ENCODE measurements at regions not wholly inside any gene's neighbourhood (a gene's known extent, or its start where the extent isn't known, plus 50 kb on each side); places are given as distances from the start of the nearest gene placed in this dataset.

GRCh38 chr4:156038772-156039171 is 85.1 kb upstream of the CTSO start:
- TF ChIP-seq, protein P1, sequence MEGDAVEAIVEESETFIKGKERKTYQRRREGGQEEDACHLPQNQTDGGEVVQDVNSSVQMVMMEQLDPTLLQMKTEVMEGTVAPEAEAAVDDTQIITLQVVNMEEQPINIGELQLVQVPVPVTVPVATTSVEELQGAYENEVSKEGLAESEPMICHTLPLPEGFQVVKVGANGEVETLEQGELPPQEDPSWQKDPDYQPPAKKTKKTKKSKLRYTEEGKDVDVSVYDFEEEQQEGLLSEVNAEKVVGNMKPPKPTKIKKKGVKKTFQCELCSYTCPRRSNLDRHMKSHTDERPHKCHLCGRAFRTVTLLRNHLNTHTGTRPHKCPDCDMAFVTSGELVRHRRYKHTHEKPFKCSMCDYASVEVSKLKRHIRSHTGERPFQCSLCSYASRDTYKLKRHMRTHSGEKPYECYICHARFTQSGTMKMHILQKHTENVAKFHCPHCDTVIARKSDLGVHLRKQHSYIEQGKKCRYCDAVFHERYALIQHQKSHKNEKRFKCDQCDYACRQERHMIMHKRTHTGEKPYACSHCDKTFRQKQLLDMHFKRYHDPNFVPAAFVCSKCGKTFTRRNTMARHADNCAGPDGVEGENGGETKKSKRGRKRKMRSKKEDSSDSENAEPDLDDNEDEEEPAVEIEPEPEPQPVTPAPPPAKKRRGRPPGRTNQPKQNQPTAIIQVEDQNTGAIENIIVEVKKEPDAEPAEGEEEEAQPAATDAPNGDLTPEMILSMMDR (conservative IDR thresholded peaks at IDR 0.05; ENCODE audit: control insufficient read depth, insufficient read depth, low read depth, low read length): no peak
- DNase-seq (ENCODE audit: low read depth): no peak
- no peak overlapping the region for H3K4me3 ChIP-seq (ENCODE audit: control insufficient read depth, low read depth, low read length)

- TF ChIP-seq, protein P1 (conservative IDR thresholded peaks at IDR 0.05; ENCODE audit: control insufficient read depth, insufficient read depth, low read depth, low read length): no peak
- no peak overlapping the region for H3K4me3 ChIP-seq (ENCODE audit: control insufficient read depth, low read depth, low read length)
These were observed 82.8 kb upstream of the CTSO start for GRCh38 chr4:156036496-156036895.

DNA sequence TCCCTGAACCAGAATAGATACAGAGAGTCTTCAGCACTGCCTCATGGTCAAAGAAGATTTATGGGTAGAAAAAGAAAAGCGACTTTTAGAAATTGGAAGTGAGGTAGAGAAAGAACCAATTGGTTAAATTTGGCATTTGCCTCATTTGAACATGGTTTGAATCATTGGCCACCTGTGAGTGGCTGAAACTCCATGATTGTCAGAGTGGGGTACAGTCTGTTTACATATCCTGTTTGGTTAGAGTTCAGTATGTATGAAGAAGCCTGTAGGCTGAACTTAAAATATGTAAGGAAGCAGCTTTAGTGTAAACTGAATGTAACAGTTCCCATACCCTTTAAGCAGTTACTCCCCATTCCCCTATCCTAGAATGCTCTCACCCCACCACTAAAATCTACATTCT is 76.0 kb upstream of the CTSO start:
- no peak for DNase-seq (ENCODE audit: low read depth)
- TF ChIP-seq, protein P1 (conservative IDR thresholded peaks at IDR 0.05; ENCODE audit: control insufficient read depth, insufficient read depth, low read depth, low read length): no peak
- H3K4me3 ChIP-seq (ENCODE audit: control insufficient read depth, low read depth, low read length): no peak overlapping the region

More at GRCh38 chr4:156036496-156036895, 82.8 kb upstream of the CTSO start:
- DNase-seq (ENCODE audit: low read depth): no peak

DNA sequence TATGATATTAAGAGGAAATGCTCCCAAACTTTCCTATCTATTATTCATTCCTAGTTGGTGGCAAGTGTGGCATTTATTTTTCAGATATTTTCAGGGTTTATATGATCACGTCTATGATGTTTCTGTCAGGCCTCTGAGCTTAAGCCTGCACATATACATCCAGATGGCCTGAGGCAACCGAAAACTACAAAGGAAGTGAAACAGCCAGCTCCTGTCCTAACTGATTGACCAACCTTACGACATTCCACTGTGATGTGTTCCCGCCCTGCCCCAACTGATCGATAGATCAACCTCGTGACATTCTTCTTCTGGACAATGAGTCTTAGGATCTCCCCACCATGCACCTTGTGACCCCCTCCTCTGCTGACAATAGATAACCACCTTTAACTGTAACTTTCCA is 67.6 kb upstream of the CTSO start:
- TF ChIP-seq, protein P1 (conservative IDR thresholded peaks at IDR 0.05; ENCODE audit: control insufficient read depth, insufficient read depth, low read depth, low read length): no peak
- no peak overlapping the region for H3K4me3 ChIP-seq (ENCODE audit: control insufficient read depth, low read depth, low read length)
- DNase-seq (ENCODE audit: low read depth): no peak

DNA sequence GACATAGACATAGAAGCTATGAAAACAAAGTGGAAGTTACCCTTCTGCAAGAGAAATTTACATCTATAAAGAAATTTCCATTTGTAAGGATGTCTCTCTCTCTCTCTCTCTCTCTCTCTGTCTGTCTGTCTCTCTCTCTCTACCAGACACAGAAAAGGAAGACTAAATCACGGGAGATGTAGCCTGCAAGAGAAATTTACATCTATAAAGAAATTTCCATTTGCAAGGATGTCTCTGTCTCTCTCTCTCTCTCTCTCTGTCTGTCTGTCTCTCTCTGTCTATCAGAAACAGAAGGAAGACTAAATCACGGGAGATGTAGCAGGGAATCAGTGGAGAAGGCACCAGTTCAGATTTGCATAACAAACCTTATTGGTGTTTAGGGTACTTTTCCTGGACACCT is 65.6 kb upstream of the CTSO start:
- no peak for DNase-seq (ENCODE audit: low read depth)
- TF ChIP-seq, protein P1 (conservative IDR thresholded peaks at IDR 0.05; ENCODE audit: control insufficient read depth, insufficient read depth, low read depth, low read length): no peak
- no peak overlapping the region for H3K4me3 ChIP-seq (ENCODE audit: control insufficient read depth, low read depth, low read length)

DNA sequence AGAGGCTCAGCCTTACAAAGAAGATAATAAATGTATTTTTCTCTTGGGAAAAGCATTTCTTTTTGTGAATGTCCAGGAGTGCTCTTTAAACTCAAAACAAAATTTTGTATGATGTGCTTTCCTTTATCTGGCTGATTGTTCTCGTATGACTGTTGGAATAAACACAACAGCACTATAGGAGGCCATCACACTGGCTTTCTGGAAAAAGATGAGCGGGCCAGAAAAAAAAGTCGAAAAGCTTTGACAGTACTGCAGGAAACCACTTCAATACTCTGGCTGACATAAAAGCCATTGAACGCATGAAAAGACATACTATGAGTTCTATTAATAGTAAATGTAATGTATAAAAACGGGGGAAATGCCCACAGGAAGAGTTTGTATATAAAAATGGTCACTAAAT is 64.7 kb upstream of the CTSO start:
- H3K4me3 ChIP-seq (ENCODE audit: control insufficient read depth, low read depth, low read length): no peak overlapping the region
- DNase-seq (ENCODE audit: low read depth): no peak
- TF ChIP-seq, protein P1 (conservative IDR thresholded peaks at IDR 0.05; ENCODE audit: control insufficient read depth, insufficient read depth, low read depth, low read length): no peak

DNA sequence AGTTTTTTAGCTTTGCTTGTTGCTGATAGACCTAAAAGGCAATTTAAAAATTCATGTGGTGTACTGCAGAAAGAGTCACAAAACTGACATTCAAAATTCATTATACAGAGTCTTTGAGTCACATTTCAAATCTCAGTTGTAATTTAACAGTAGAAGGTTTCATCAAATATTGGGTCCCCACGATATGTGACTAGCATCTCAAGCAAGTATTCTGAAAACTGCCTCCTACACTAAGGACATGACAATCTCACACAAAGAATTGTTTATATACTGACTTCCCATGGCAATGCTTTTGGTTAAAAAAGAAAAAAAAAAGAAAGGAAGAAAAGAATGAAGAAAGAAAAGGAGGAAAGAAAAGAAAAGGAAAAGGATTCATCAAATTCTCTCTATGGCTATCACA is 62.1 kb upstream of the CTSO start:
- H3K4me3 ChIP-seq (ENCODE audit: control insufficient read depth, low read depth, low read length): no peak overlapping the region
- DNase-seq (ENCODE audit: low read depth): no peak
- TF ChIP-seq, protein P1 (conservative IDR thresholded peaks at IDR 0.05; ENCODE audit: control insufficient read depth, insufficient read depth, low read depth, low read length): no peak

Data from fibroblast of mammary gland (primary cell).